MCF 10A (cell line): ENCODE measurements at regions not wholly inside any gene's neighbourhood (a gene's known extent, or its start where the extent isn't known, plus 50 kb on each side); places are given as distances from the start of the nearest gene placed in this dataset.

Experiments
- BruUV-seq: library from RNA; stranded (reverse); fragments of 400-500 nt; replicated peaks from 2 replicates; lab custom pipeline; 2021; lab: Mats Ljungman, UMichigan
- CTCF ChIA-PET: fragments of 300-600 bp; sonication (Branson Sonifier 250); formaldehyde crosslinking; extraction: SDS; loops from one replicate; lab custom pipeline; 2021; ENCODE audit warnings: antibody characterized with exemption, inconsistent platforms; lab: Yijun Ruan, JAX
- POLR2A ChIA-PET: fragments of 300-600, 350-650 bp; sonication (Branson Sonifier 250); formaldehyde crosslinking; extraction: SDS; loops from one replicate; lab custom pipeline; 2020; ENCODE audit warnings: antibody characterized with exemption, inconsistent platforms; lab: Yijun Ruan, JAX
- DNase-seq: peaks from one replicate; pipeline ENCODE4 v3.0.0-alpha.2; 2018; ENCODE audit not compliant: unreplicated experiment
- H3K27ac Mint-ChIP-seq: one replicate; pipeline ENCODE4 v1.8.0; 2022; ENCODE audit warnings: mild to moderate bottlenecking, low read depth, mixed read lengths; ENCODE audit not compliant: unreplicated experiment
- H3K27me3 Mint-ChIP-seq: one replicate; pipeline ENCODE4 v1.8.0; 2022; ENCODE audit warnings: mixed read lengths; ENCODE audit not compliant: insufficient read depth, unreplicated experiment
- H3K36me3 Mint-ChIP-seq: one replicate; pipeline ENCODE4 v1.8.0; 2022; ENCODE audit warnings: mild to moderate bottlenecking, moderate library complexity, mixed read lengths; ENCODE audit not compliant: insufficient read depth, unreplicated experiment
- H3K4me1 Mint-ChIP-seq: one replicate; pipeline ENCODE4 v1.8.0; 2022; ENCODE audit warnings: mixed read lengths; ENCODE audit not compliant: insufficient read depth, unreplicated experiment
- H3K4me3 Mint-ChIP-seq: one replicate; pipeline ENCODE4 v1.8.0; 2022; ENCODE audit warnings: mild to moderate bottlenecking, moderate library complexity, mixed read lengths; ENCODE audit not compliant: unreplicated experiment
- H3K9me3 Mint-ChIP-seq: one replicate; pipeline ENCODE4 v1.8.0; 2022; ENCODE audit warnings: mixed read lengths; ENCODE audit not compliant: unreplicated experiment
- CTCF ChIP-seq: fragments of 200-600 bp; IDR thresholded peaks from one replicate; pipeline ENCODE4 v1.8.0; 2022; ENCODE audit warnings: antibody characterized with exemption, mild to moderate bottlenecking; ENCODE audit not compliant: unreplicated experiment
- intact Hi-C: fragments of 100-400 bp; cut with micrococcal nuclease; formaldehyde crosslinking; loops from 2 replicates; pipeline ENCODE4 v1.14.1; 2022

GRCh38 chr5:86814315-86814714, 196.6 kb downstream of the COX7C start:
- Mint-ChIP-seq H3K27ac (no peak overlapping the region), H3K36me3 (no peaks in the 10 kb centered on the region), H3K4me3 (no peak overlapping the region), H3K4me1 (no peaks in the 10 kb centered on the region), H3K27me3 (peaks cover 75% of the 10 kb centered on the region), H3K9me3 (no peaks in the 10 kb centered on the region)
- intact Hi-C loops: no loop called here
- TF ChIP-seq CTCF: no peak
- POLR2A ChIA-PET: no interaction called here
- CTCF ChIA-PET: no interaction called here
- BruUV-seq: no TSS peak
- no peak for DNase-seq

GRCh38 chr5:86814907-86815306, 197.2 kb downstream of the COX7C start:
- TF ChIP-seq CTCF: no peak
- intact Hi-C loops: no loop called here
- H3K27me3 Mint-ChIP-seq: peaks cover 69% of the 10 kb centered on the region
- DNase-seq: no peak
- no peaks in the 10 kb centered on the region for H3K4me1 Mint-ChIP-seq
- no peaks in the 10 kb centered on the region for H3K9me3 Mint-ChIP-seq
- ChIA-PET POLR2A (no interaction called here), CTCF (no interaction called here)
- H3K36me3 Mint-ChIP-seq: no peaks in the 10 kb centered on the region
- no peak overlapping the region for H3K27ac Mint-ChIP-seq
- H3K4me3 Mint-ChIP-seq: no peak overlapping the region
- no TSS peak for BruUV-seq

GRCh38 chr5:86824637-86825036, 206.9 kb downstream of the COX7C start:
- intact Hi-C loops: no loop called here
- H3K4me1 Mint-ChIP-seq: no peaks in the 10 kb centered on the region
- no peak overlapping the region for H3K4me3 Mint-ChIP-seq
- H3K27me3 Mint-ChIP-seq: peaks cover 53% of the 10 kb centered on the region
- H3K27ac Mint-ChIP-seq: no peak overlapping the region
- ChIA-PET CTCF (no interaction called here), POLR2A (no interaction called here)
- BruUV-seq: no TSS peak
- H3K9me3 Mint-ChIP-seq: no peaks in the 10 kb centered on the region
- no peaks in the 10 kb centered on the region for H3K36me3 Mint-ChIP-seq
- DNase-seq: no peak
- no peak for TF ChIP-seq CTCF

- Mint-ChIP-seq H3K9me3 (no peaks in the 10 kb centered on the region), H3K36me3 (no peaks in the 10 kb centered on the region), H3K4me3 (no peak overlapping the region), H3K4me1 (no peaks in the 10 kb centered on the region), H3K27me3 (peaks cover 68% of the 10 kb centered on the region), H3K27ac (no peak overlapping the region)
- no peak for DNase-seq
- ChIA-PET POLR2A (no interaction called here), CTCF (interaction anchor here (0.6 kb wide), 1 partner anchor 366 kb away, joined by 3 read pairs; no protein-coding TSS in a partner anchor)
- intact Hi-C loops: no loop called here
- TF ChIP-seq CTCF: no peak
- no TSS peak for BruUV-seq
Observed at GRCh38 chr5:86831128-86831527, 213.4 kb downstream of the COX7C start.
